ENCODE measurements at regions not wholly inside any gene's neighbourhood (a gene's known extent, or its start where the extent isn't known, plus 50 kb on each side); places are given as distances from the start of the nearest gene placed in this dataset.

DNA sequence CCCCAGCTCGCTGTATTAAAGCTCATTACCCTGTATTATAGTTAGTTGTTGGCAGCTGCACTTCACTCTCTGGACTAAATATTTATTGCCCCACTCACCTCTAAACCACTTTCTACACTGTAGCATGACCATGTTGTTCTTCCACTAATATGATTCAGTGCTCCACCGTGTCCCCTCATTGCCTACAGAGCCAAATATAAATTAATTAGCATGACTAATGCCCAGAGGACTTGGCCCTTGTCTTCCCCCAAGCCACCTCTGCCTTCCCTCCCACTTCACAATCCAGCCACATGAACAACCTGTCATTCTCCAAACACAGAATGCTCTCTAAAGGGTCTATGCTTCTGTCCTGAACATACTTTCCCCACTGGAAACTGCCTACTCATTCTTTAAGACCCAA is 276.5 kb downstream of the PLPP3 start:
- TF ChIP-seq CTCF (IDR thresholded peaks at IDR 0.05; ENCODE audit: insufficient read depth, low read depth, low read length): no peak
- no peak for DNase-seq (ENCODE audit: low read depth)

GRCh38 chr1:56301791-56302190 is 277.6 kb downstream of the PLPP3 start:
- no peak overlapping the region for H3K4me3 ChIP-seq (ENCODE audit: low read depth, low read length)
- TF ChIP-seq CTCF (IDR thresholded peaks at IDR 0.05; ENCODE audit: insufficient read depth, low read depth, low read length): no peak
- peak; percentile 82 for DNase-seq (ENCODE audit: low read depth)

More for the DNA sequence above, 276.5 kb downstream of the PLPP3 start:
- no peak overlapping the region for H3K4me3 ChIP-seq (ENCODE audit: low read depth, low read length)

GRCh38 chr1:56300836-56301235 is 278.5 kb downstream of the PLPP3 start:
- TF ChIP-seq CTCF (IDR thresholded peaks at IDR 0.05; ENCODE audit: insufficient read depth, low read depth, low read length): no peak

DNA sequence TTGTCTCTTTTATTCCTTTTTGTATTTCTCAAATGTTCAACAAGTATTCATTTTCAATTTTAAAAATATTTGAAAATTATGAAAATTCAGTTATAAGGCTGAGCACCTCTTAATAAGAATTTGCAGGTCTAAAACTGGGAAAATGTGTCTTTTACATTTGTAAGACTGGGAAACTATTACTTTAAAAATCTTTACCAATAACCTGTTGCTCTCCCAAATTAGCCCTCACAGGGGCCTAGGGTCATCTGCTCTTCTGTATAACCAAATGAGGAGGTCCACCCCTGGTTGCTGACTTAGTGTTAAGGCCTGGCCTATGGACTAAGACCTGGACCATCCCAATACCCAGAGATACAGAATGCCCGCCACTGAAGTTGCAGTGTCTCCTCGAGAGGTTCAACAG is 280.5 kb downstream of the PLPP3 start:
- H3K4me3 ChIP-seq (ENCODE audit: low read depth, low read length): no peak overlapping the region
- TF ChIP-seq CTCF (IDR thresholded peaks at IDR 0.05; ENCODE audit: insufficient read depth, low read depth, low read length): no peak
- DNase-seq (ENCODE audit: low read depth): no peak

More at GRCh38 chr1:56300836-56301235, 278.5 kb downstream of the PLPP3 start:
- no peak for DNase-seq (ENCODE audit: low read depth)
- H3K4me3 ChIP-seq (ENCODE audit: low read depth, low read length): no peak overlapping the region

GRCh38 chr1:56297904-56298303 is 281.5 kb downstream of the PLPP3 start:
- no peak for DNase-seq (ENCODE audit: low read depth)
- no peak for TF ChIP-seq CTCF (IDR thresholded peaks at IDR 0.05; ENCODE audit: insufficient read depth, low read depth, low read length)
- no peak overlapping the region for H3K4me3 ChIP-seq (ENCODE audit: low read depth, low read length)

DNA sequence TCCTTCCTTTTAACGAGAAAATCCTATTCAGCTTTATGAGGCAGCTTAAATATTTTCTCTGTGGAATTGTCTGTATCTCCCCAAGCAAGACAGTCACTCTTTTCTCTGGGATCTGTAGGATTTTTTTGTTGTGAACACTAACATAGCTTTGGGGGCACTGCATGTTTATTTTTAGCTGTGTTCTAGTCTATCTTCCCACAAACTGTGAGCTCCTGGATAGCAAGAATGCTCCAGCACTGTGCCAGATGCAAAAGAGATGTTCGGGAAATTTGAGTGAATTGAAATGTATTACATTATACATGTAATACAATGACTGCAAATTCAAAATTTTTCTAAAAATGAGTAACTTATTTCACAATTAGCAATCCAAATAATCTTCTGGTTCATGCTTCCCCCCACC is 282.2 kb downstream of the PLPP3 start:
- no peak for DNase-seq (ENCODE audit: low read depth)
- TF ChIP-seq CTCF (IDR thresholded peaks at IDR 0.05; ENCODE audit: insufficient read depth, low read depth, low read length): no peak
- no peak overlapping the region for H3K4me3 ChIP-seq (ENCODE audit: low read depth, low read length)
